Midbrain (tissue), 1 donor: ENCODE measurements at regions not wholly inside any gene's neighbourhood (a gene's known extent, or its start where the extent isn't known, plus 50 kb on each side); places are given as distances from the start of the nearest gene placed in this dataset.
"Not testable (repeated sequence)": the region's sequence is repeated elsewhere in the genome, so short reads cannot be mapped to it uniquely, and the experiment has no call there.

Experiments
- DNase-seq: peaks from one replicate; lab custom pipeline; 2025; lab: John Stamatoyannopoulos, UW

- DNase-seq: no peak
Measured at GRCh38 chr18:65671621-65672415, 79.0 kb upstream of the CDH7 start.

- not testable (repeated sequence) for DNase-seq
Measured at GRCh38 chr18:65670145-65670544, 80.7 kb upstream of the CDH7 start.

GRCh38 chr18:65661391-65661790 is 89.4 kb upstream of the CDH7 start:
- DNase-seq: no peak

GRCh38 chr18:65659912-65660311 is 90.9 kb upstream of the CDH7 start:
- no peak for DNase-seq

GRCh38 chr18:65659312-65659711 is 91.5 kb upstream of the CDH7 start:
- no peak for DNase-seq

- no peak for DNase-seq
Measured at GRCh38 chr18:65651192-65651591, 99.6 kb upstream of the CDH7 start.

- DNase-seq: no peak
Measured at GRCh38 chr18:65632236-65632635, 118.6 kb upstream of the CDH7 start.

GRCh38 chr18:65631766-65632165 is 119.0 kb upstream of the CDH7 start:
- DNase-seq: no peak

- DNase-seq: no peak
Measured at GRCh38 chr18:65628390-65628789, 122.4 kb upstream of the CDH7 start.

GRCh38 chr18:65623676-65624075 is 127.1 kb upstream of the CDH7 start:
- no peak for DNase-seq

GRCh38 chr18:65622436-65622835 is 128.4 kb upstream of the CDH7 start:
- no peak for DNase-seq

GRCh38 chr18:65620076-65620696 is 130.6 kb upstream of the CDH7 start:
- peak; percentile 6 for DNase-seq

- DNase-seq: no peak
Measured at GRCh38 chr18:65610939-65611338, 139.9 kb upstream of the CDH7 start.

- no peak for DNase-seq
Measured at GRCh38 chr18:65608471-65608870, 142.3 kb upstream of the CDH7 start.

- no peak for DNase-seq
Measured at GRCh38 chr18:65607161-65607560, 143.7 kb upstream of the CDH7 start.

- DNase-seq: no peak
Measured at GRCh38 chr18:65606551-65607130, 144.2 kb upstream of the CDH7 start.

- not testable (repeated sequence) for DNase-seq
Measured at GRCh38 chr18:65605352-65605751, 145.5 kb upstream of the CDH7 start.

- no peak for DNase-seq
Measured at GRCh38 chr18:65601775-65602174, 149.0 kb upstream of the CDH7 start.

- no peak for DNase-seq
Measured at GRCh38 chr18:65592435-65592834, 158.4 kb upstream of the CDH7 start.

- no peak for DNase-seq
Measured at GRCh38 chr18:65587491-65587890, 163.3 kb upstream of the CDH7 start.

- DNase-seq: not testable (repeated sequence)
Measured at GRCh38 chr18:65582094-65582493, 168.7 kb upstream of the CDH7 start.

GRCh38 chr18:65568866-65569265 is 181.9 kb upstream of the CDH7 start:
- DNase-seq: no peak

- DNase-seq: peak; percentile 1
Measured at GRCh38 chr18:65567372-65567771, 183.4 kb upstream of the CDH7 start.
